Activated CD4-positive, alpha-beta memory T cell treated with anti-CD3 and anti-CD28 coated beads, Interleukin-2, amount 10 ng/mL, durations not matched to agents 7 days and 5 days (primary cell): ENCODE measurements at regions not wholly inside any gene's neighbourhood (a gene's known extent, or its start where the extent isn't known, plus 50 kb on each side); places are given as distances from the start of the nearest gene placed in this dataset.
"Not testable (repeated sequence)": the region's sequence is repeated elsewhere in the genome, so short reads cannot be mapped to it uniquely, and the experiment has no call there.

ENCODE experiments used
- CTCF ChIA-PET: fragments of 350-600 bp; sonication (Branson Sonifier 250); formaldehyde crosslinking; loops from one replicate; lab custom pipeline; 2021; ENCODE audit warnings: antibody characterized with exemption, inconsistent platforms; lab: Charles Lee
- POLR2A ChIA-PET: fragments of 350-600 bp; sonication (Branson Sonifier 250); formaldehyde crosslinking; loops from one replicate; lab custom pipeline; 2021; ENCODE audit warnings: antibody characterized with exemption; lab: Charles Lee
- DNase-seq: peaks from one replicate; pipeline ENCODE4 v3.0.0-alpha.2; 2020
- H3K27ac Mint-ChIP-seq: one replicate; pipeline ENCODE4 v1.8.0; 2021; ENCODE audit warnings: mild to moderate bottlenecking, mixed read lengths
- H3K27me3 Mint-ChIP-seq: one replicate; pipeline ENCODE4 v1.8.0; 2021; ENCODE audit warnings: mixed read lengths
- H3K36me3 Mint-ChIP-seq: one replicate; pipeline ENCODE4 v1.8.0; 2021; ENCODE audit warnings: low read depth, mixed read lengths
- H3K4me1 Mint-ChIP-seq: one replicate; pipeline ENCODE4 v1.8.0; 2021; ENCODE audit warnings: mixed read lengths
- H3K4me3 Mint-ChIP-seq: one replicate; pipeline ENCODE4 v1.8.0; 2021; ENCODE audit warnings: mild to moderate bottlenecking, mixed read lengths
- H3K9me3 Mint-ChIP-seq: one replicate; pipeline ENCODE4 v1.8.0; 2021; ENCODE audit warnings: mixed read lengths

- Mint-ChIP-seq H3K4me3 (no peak overlapping the region), H3K27ac (no peak overlapping the region), H3K9me3 (no peaks in the 10 kb centered on the region), H3K27me3 (no peaks in the 10 kb centered on the region), H3K36me3 (no peaks in the 10 kb centered on the region), H3K4me1 (no peaks in the 10 kb centered on the region)
- ChIA-PET POLR2A (no interaction called here), CTCF (no interaction called here)
- DNase-seq, result no peak
Measured at GRCh38 chr6:84854811-84855400, 90.5 kb upstream of the TBX18 start.

DNA sequence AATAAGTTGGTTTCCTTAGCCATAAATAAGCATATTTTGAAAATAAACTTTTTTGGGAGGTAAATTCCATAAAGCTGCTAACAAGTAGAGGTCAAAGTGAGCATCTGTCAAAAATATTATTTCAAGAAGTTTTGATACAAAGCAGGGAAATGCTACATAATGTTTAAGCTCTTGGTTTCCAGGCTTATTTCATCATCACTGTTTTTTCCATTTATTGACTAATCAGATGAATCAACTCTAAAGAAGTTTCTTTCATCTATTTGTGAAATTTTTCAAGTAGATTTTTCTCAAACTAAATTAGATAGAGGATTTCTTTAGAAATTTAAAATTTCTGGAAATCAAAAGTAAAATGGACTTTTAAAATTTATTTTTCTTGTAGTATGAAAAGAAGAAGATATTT is 89.5 kb upstream of the TBX18 start:
- Mint-ChIP-seq H3K4me3 (no peak overlapping the region), H3K4me1 (no peaks in the 10 kb centered on the region), H3K36me3 (no peaks in the 10 kb centered on the region), H3K9me3 (no peaks in the 10 kb centered on the region), H3K27me3 (no peaks in the 10 kb centered on the region), H3K27ac (no peak overlapping the region)
- ChIA-PET CTCF (no interaction called here), POLR2A (no interaction called here)
- DNase-seq, result no peak

- Mint-ChIP-seq H3K27ac (no peak overlapping the region), H3K36me3 (no peaks in the 10 kb centered on the region), H3K4me1 (no peaks in the 10 kb centered on the region), H3K9me3 (peaks cover 2% of the 10 kb centered on the region), H3K4me3 (no peak overlapping the region), H3K27me3 (no peaks in the 10 kb centered on the region)
- no peak for DNase-seq
- POLR2A ChIA-PET, result no interaction called here
- CTCF ChIA-PET, result no interaction called here
Measured at GRCh38 chr6:84848960-84849359, 84.6 kb upstream of the TBX18 start.

GRCh38 chr6:84847390-84848160 is 83.2 kb upstream of the TBX18 start:
- peaks cover 2% of the 10 kb centered on the region for H3K9me3 Mint-ChIP-seq
- DNase-seq, result no peak
- no peaks in the 10 kb centered on the region for H3K4me1 Mint-ChIP-seq
- no peak overlapping the region for H3K4me3 Mint-ChIP-seq
- CTCF ChIA-PET, result no interaction called here
- no peaks in the 10 kb centered on the region for H3K27me3 Mint-ChIP-seq
- H3K36me3 Mint-ChIP-seq, result no peaks in the 10 kb centered on the region
- H3K27ac Mint-ChIP-seq, result no peak overlapping the region
- POLR2A ChIA-PET, result no interaction called here

DNA sequence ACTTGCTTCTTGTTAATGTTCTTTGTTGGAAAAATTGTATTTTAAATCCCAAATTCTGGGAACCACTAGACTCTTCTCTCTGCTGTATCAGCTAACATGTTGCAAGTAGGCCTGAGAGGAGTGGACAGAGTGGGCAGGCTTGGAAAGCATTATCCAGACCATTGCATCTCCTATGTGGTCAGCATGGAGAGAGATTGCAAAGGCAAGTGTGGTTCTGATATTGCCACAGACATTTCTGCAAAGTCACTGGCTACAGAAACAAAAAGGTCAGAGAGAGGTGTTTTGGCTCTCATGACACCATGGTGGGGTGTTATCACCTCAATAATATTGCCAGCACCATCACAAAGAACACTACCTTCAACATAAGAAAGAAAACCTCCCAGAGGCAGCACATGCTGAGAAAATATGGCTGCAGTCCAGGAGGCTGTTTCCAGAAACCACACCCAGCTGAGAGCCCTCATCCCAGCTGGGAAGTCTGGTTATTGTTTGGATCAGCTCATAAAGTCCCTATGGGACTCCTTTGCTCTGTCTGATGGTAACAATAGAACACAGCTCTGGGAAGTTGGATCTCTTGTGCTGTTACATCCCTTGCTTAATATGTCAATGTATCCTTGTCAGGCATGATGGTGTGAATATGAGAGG is 78.2 kb upstream of the TBX18 start:
- no peaks in the 10 kb centered on the region for H3K36me3 Mint-ChIP-seq

GRCh38 chr6:84837068-84837866 is 72.9 kb upstream of the TBX18 start:
- H3K4me3 Mint-ChIP-seq, POLR2A ChIA-PET, H3K9me3 Mint-ChIP-seq, DNase-seq, H3K4me1 Mint-ChIP-seq, H3K36me3 Mint-ChIP-seq, H3K27ac Mint-ChIP-seq, CTCF ChIA-PET, H3K27me3 Mint-ChIP-seq: not testable (repeated sequence)

More for the DNA sequence above, 78.2 kb upstream of the TBX18 start:
- Mint-ChIP-seq H3K4me1 (no peaks in the 10 kb centered on the region), H3K27me3 (no peaks in the 10 kb centered on the region), H3K4me3 (no peak overlapping the region), H3K9me3 (peaks cover 5% of the 10 kb centered on the region), H3K27ac (no peak overlapping the region)
- ChIA-PET POLR2A (no interaction called here), CTCF (no interaction called here)
- no peak for DNase-seq

DNA sequence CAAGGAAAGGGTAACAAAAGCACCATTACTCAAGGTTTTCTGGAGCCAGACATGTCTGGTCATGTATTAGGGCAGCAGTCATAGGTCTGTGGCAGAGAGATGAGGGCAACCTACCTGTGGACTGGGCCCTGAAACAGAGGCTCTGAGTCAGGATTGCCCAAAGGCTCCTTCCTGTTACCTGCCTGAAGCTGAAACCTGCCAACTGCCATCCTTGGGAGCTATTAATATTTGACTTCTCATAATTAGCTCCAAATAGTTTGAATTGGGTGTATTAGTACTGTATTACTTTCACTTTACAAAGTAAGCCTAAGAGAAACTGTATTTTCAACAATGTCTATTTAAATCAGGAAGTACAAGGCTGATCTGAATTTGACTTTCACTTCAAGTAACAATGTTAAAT is 72.0 kb upstream of the TBX18 start:
- Mint-ChIP-seq H3K27me3 (no peaks in the 10 kb centered on the region), H3K9me3 (peaks cover 6% of the 10 kb centered on the region), H3K27ac (no peak overlapping the region), H3K36me3 (no peaks in the 10 kb centered on the region), H3K4me3 (no peak overlapping the region), H3K4me1 (no peaks in the 10 kb centered on the region)
- POLR2A ChIA-PET, result no interaction called here
- DNase-seq, result no peak
- CTCF ChIA-PET, result no interaction called here

- ChIA-PET POLR2A (no interaction called here), CTCF (no interaction called here)
- no peak overlapping the region for H3K4me3 Mint-ChIP-seq
- H3K36me3 Mint-ChIP-seq, result no peaks in the 10 kb centered on the region
- H3K9me3 Mint-ChIP-seq, result peaks cover 6% of the 10 kb centered on the region
- no peak for DNase-seq
- H3K4me1 Mint-ChIP-seq, result no peaks in the 10 kb centered on the region
- H3K27me3 Mint-ChIP-seq, result no peaks in the 10 kb centered on the region
- no peak overlapping the region for H3K27ac Mint-ChIP-seq
Measured at GRCh38 chr6:84835340-84835739, 70.9 kb upstream of the TBX18 start.

GRCh38 chr6:84831924-84832323 is 67.5 kb upstream of the TBX18 start:
- DNase-seq, POLR2A ChIA-PET, CTCF ChIA-PET: not testable (repeated sequence)

DNA sequence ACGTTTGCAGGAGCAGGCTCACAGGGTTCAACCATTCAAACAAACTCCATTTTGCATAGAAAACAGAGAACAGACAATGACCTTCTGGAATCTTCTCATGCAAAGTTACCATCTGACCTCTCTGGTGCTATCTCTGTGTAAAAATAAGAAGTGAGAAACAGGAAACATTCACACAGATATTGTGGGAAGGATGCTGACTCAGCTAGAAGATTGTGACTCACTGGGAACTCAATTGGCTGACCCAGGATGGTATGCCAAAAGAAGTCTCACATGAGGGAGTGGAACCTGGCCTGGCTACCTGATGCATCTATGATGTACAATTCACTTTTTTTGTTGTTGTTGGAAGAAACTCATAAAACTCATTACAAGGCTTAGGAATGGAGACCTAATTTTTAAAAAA is 61.1 kb upstream of the TBX18 start:
- no peaks in the 10 kb centered on the region for H3K4me1 Mint-ChIP-seq
- no peak overlapping the region for H3K27ac Mint-ChIP-seq
- no peaks in the 10 kb centered on the region for H3K36me3 Mint-ChIP-seq
- POLR2A ChIA-PET, result no interaction called here
- H3K27me3 Mint-ChIP-seq, result no peaks in the 10 kb centered on the region
- no peak for DNase-seq
- H3K9me3 Mint-ChIP-seq, result peaks cover 2% of the 10 kb centered on the region
- CTCF ChIA-PET, result no interaction called here
- no peak overlapping the region for H3K4me3 Mint-ChIP-seq

More at GRCh38 chr6:84831924-84832323, 67.5 kb upstream of the TBX18 start:
- not testable (repeated sequence) for H3K27me3 Mint-ChIP-seq, H3K4me3 Mint-ChIP-seq, H3K27ac Mint-ChIP-seq, H3K9me3 Mint-ChIP-seq, H3K36me3 Mint-ChIP-seq, H3K4me1 Mint-ChIP-seq

DNA sequence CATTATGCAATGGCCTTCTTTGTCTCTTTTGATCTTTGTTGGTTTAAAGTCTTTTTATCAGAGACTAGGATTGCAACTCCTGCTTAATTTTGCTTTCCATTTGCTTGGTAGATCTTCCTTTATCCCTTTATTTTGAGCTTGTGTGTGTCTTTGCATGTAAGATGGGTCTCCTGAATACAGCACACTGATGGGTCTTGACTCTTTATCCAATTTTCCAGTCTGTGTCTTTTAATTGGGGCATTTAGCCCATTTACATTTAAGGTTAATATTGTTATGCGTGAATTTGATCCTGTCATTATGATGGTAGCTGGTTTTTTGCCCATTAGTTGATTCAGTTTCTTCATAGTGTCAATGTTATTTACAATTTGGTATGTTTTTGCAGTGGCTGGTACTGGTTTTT is 56.9 kb upstream of the TBX18 start:
- H3K27me3 Mint-ChIP-seq, H3K4me1 Mint-ChIP-seq, H3K27ac Mint-ChIP-seq, H3K9me3 Mint-ChIP-seq, CTCF ChIA-PET, POLR2A ChIA-PET, DNase-seq, H3K4me3 Mint-ChIP-seq, H3K36me3 Mint-ChIP-seq: not testable (repeated sequence)

GRCh38 chr6:84816741-84817140 is 52.3 kb upstream of the TBX18 start:
- no peak overlapping the region for H3K27ac Mint-ChIP-seq
- H3K36me3 Mint-ChIP-seq, result no peaks in the 10 kb centered on the region
- H3K4me1 Mint-ChIP-seq, result no peaks in the 10 kb centered on the region
- no peak overlapping the region for H3K4me3 Mint-ChIP-seq
- ChIA-PET CTCF (no interaction called here), POLR2A (no interaction called here)
- H3K9me3 Mint-ChIP-seq, result no peaks in the 10 kb centered on the region
- H3K27me3 Mint-ChIP-seq, result no peaks in the 10 kb centered on the region
- no peak for DNase-seq
